GM12878 (cell line): ENCODE measurements at regions not wholly inside any gene's neighbourhood (a gene's known extent, or its start where the extent isn't known, plus 50 kb on each side); places are given as distances from the start of the nearest gene placed in this dataset.

Source experiments
- ATAC-seq: fragments of 200-7000 bp; cut with Tn5 transposase; 3 replicates; pipeline ENCODE4 v1.9.1; 2020; ENCODE audit warnings: mild to moderate bottlenecking, moderate library complexity
- BruUV-seq: library from RNA; stranded (reverse); fragments of 400-500 nt; replicated peaks from 2 replicates; lab custom pipeline; 2021; lab: Mats Ljungman, UMichigan
- CTCF ChIA-PET: fragments of 300-600 bp; sonication (Branson Sonifier 250); formaldehyde crosslinking; extraction: SDS; loops from one replicate; lab custom pipeline; 2021; ENCODE audit warnings: inconsistent platforms; lab: Yijun Ruan, JAX
- POLR2A ChIA-PET: fragments of 350-600 bp; formaldehyde crosslinking; extraction: SDS; loops from one replicate; lab custom pipeline; 2021; ENCODE audit warnings: inconsistent platforms; lab: Charles Lee
- RAD21 ChIA-PET: fragments of 300-600 bp; sonication (Branson Sonifier 250); formaldehyde crosslinking; loops from one replicate; lab custom pipeline; 2023; ENCODE audit warnings: antibody characterized with exemption; ENCODE audit not compliant: unreplicated experiment; lab: Charles Lee
- SMC1A ChIA-PET: fragments of 300-600 bp; sonication (Branson Sonifier 250); formaldehyde crosslinking; loops from one replicate; lab custom pipeline; 2023; ENCODE audit not compliant: unreplicated experiment, uncharacterized antibody; lab: Charles Lee
- DNase-seq: peaks from one replicate; pipeline ENCODE4 v3.0.0-alpha.2; 2011; ENCODE audit warnings: low read depth, low spot score
- FAIRE-seq: peaks from 3 replicates; lab custom pipeline; 2011; peaks lifted over from hg19 to GRCh38; lab: Jason Lieb, UNC
- H2AFZ ChIP-seq: 2 replicates; pipeline ENCODE4 v1.6.0; 2011; ENCODE audit warnings: low read depth, low read length, control low read depth; ENCODE audit not compliant: control insufficient read depth
- H3K27ac ChIP-seq: 2 replicates; pipeline ENCODE4 v1.5.1; 2011; ENCODE audit warnings: control low read depth; ENCODE audit not compliant: control insufficient read depth, insufficient read depth
- H3K27me3 ChIP-seq, 2 experiments: replicated peaks in 1 of 2; 2 replicates each; pipeline versions ENCODE4 v1.6.0 to v1.6.1; 2011; ENCODE audit warnings: low read length in 1 of 2; ENCODE audit not compliant: control insufficient read depth in 2 of 2, insufficient read depth in 2 of 2
- H3K36me3 ChIP-seq, 2 experiments: 2 replicates each; pipeline ENCODE4 v1.5.1; 2011; ENCODE audit warnings: low read length in 1 of 2; ENCODE audit not compliant: control insufficient read depth in 2 of 2, insufficient read depth in 2 of 2
- H3K4me1 ChIP-seq: 2 replicates; pipeline ENCODE4 v1.6.1; 2011; ENCODE audit warnings: mild to moderate bottlenecking, low read length, moderate library complexity, mixed read lengths; ENCODE audit not compliant: control insufficient read depth, insufficient read depth
- H3K4me2 ChIP-seq: 2 replicates; pipeline ENCODE4 v1.6.0; 2011; ENCODE audit warnings: control low read depth; ENCODE audit not compliant: control insufficient read depth, insufficient read depth
- H3K4me3 ChIP-seq: fragments of 200-600 bp; sonication (generic); 2 replicates; pipeline ENCODE4 v1.5.1; 2016
- H3K79me2 ChIP-seq: 2 replicates; pipeline ENCODE4 v1.6.0; 2011; ENCODE audit warnings: low read length; ENCODE audit not compliant: control insufficient read depth, insufficient read depth
- H3K9ac ChIP-seq: 2 replicates; pipeline ENCODE4 v1.8.0; 2011; ENCODE audit warnings: low read length, control low read depth, mixed read lengths; ENCODE audit not compliant: control insufficient read depth, insufficient read depth
- H3K9me3 ChIP-seq: replicated peaks from 3 replicates; pipeline ENCODE4 v1.5.1; 2011; ENCODE audit warnings: mild to moderate bottlenecking, low read length; ENCODE audit not compliant: control insufficient read depth, insufficient read depth
- H4K20me1 ChIP-seq: 2 replicates; pipeline ENCODE4 v1.6.0; 2011; ENCODE audit not compliant: control insufficient read depth, insufficient read depth
- BHLHE40 ChIP-seq, 2 experiments: fragments of 450-650 bp in 1 of 2; IDR thresholded peaks; 2 replicates each; pipeline ENCODE4 v1.6.1; 2011 to 2017; ENCODE audit warnings: low read depth in 2 of 2, borderline replicate concordance in 1 of 2, improper control_type of control experiment in 1 of 2, low read length in 1 of 2, mild to moderate bottlenecking in 1 of 2
- E2F4 ChIP-seq: IDR thresholded peaks from 2 replicates; pipeline ENCODE4 v1.6.1; 2012; ENCODE audit warnings: low read depth, low read length, improper control_type of control experiment
- GATAD2B ChIP-seq: fragments of 450-650 bp; conservative IDR thresholded peaks from 2 replicates; pipeline ENCODE4 v1.6.1; 2017; ENCODE audit warnings: low read depth, mild to moderate bottlenecking, moderate library complexity
- HDGF ChIP-seq: fragments of 450-650 bp; IDR thresholded peaks from 2 replicates; pipeline ENCODE4 v1.6.1; 2016; ENCODE audit warnings: antibody characterized with exemption
- IRF3 ChIP-seq: fragments of 450-650 bp; IDR thresholded peaks from 2 replicates; pipeline ENCODE4 v1.6.1; 2014; ENCODE audit warnings: mild to moderate bottlenecking
- IRF5 ChIP-seq: fragments of 450-650 bp; IDR thresholded peaks from 2 replicates; pipeline ENCODE4 v1.6.1; 2017; ENCODE audit warnings: borderline replicate concordance
- NFXL1 ChIP-seq: fragments of 450-650 bp; IDR thresholded peaks from 2 replicates; pipeline ENCODE4 v1.6.1; 2017; ENCODE audit warnings: antibody characterized with exemption, mild to moderate bottlenecking, borderline replicate concordance
- PML ChIP-seq: IDR thresholded peaks from 2 replicates; pipeline ENCODE4 v1.6.1; 2012; ENCODE audit warnings: low read length, inconsistent platforms
- RELB ChIP-seq: fragments of 450-650 bp; IDR thresholded peaks from 2 replicates; pipeline ENCODE4 v1.6.1; 2017; ENCODE audit warnings: low read depth, mild to moderate bottlenecking, moderate library complexity
- RFX5 ChIP-seq: IDR thresholded peaks from 2 replicates; pipeline ENCODE4 v1.6.1; 2011; ENCODE audit warnings: low read depth, low read length, improper control_type of control experiment
- SMAD5 ChIP-seq: IDR thresholded peaks from 2 replicates; pipeline ENCODE4 v1.6.1; 2016; ENCODE audit warnings: antibody characterized with exemption, low read depth
- ZNF24 ChIP-seq: fragments of 450-650 bp; IDR thresholded peaks from 2 replicates; pipeline ENCODE4 v1.6.1; 2017; ENCODE audit warnings: antibody characterized with exemption, mild to moderate bottlenecking
- ZZZ3 ChIP-seq: IDR thresholded peaks from 2 replicates; pipeline ENCODE4 v1.6.1; 2011; ENCODE audit warnings: low read depth; ENCODE audit not compliant: control insufficient read depth, insufficient read length
- WGBS: methylation state at CpG from one replicate; pipeline ENCODE4 v1.1.6; 2016; ENCODE audit warnings: low lambda C conversion rate; ENCODE audit not compliant: insufficient replicate concordance, insufficient coverage; ENCODE audit errors: missing lambda C conversion rate; 5-methylcytosine and 5-hydroxymethylcytosine counted together
- in situ Hi-C: fragments of 300-500 bp; cut with MboI; formaldehyde crosslinking; loops from 9 replicates; pipeline ENCODE4 v1.14.3; 2018; ENCODE audit warnings: mixed read lengths
- intact Hi-C: fragments of 100-400 bp; cut with micrococcal nuclease; formaldehyde crosslinking; loops from one replicate; pipeline ENCODE4 v1.14.2; 2022; ENCODE audit not compliant: unreplicated experiment

GRCh38 chr18:78717051-78717765, 262.4 kb upstream of the SALL3 start:
- no peak for FAIRE-seq

More at GRCh38 chr18:78717051-78717765, 262.4 kb upstream of the SALL3 start:
- no TSS peak for BruUV-seq
- ATAC-seq (no peak), DNase-seq (no peak)
- H3K36me3 ChIP-seq: no peaks in the 10 kb centered on the region
- TF ChIP-seq IRF3: no peak
- TF ChIP-seq IRF5: no peak
- no peak for TF ChIP-seq E2F4
- no peak for TF ChIP-seq HDGF
- no peak for TF ChIP-seq NFXL1
- no peak for TF ChIP-seq ZZZ3
- TF ChIP-seq GATAD2B: no peak
- TF ChIP-seq ZNF24: no peak
- TF ChIP-seq BHLHE40 (IDR thresholded peaks at IDR 0.05; ENCODE audit: borderline replicate concordance in 1 of 2, low read depth in 2 of 2, low read length in 1 of 2): no peak
- no peak for TF ChIP-seq PML
- no peak for TF ChIP-seq RFX5
- no peak for TF ChIP-seq SMAD5
- no peak for TF ChIP-seq RELB
- no peaks in the 10 kb centered on the region for H3K27me3 ChIP-seq
- peaks cover 1% of the 10 kb centered on the region; the same call in 1 of the 3 replicates for H3K9me3 ChIP-seq
- CTCF ChIA-PET: no interaction called here
- no peaks in the 10 kb centered on the region for H3K4me1 ChIP-seq
- 76% methylated on average over 36 of the region's 37 CpGs for WGBS
- intact Hi-C loops (no loop called here), in situ Hi-C loops (no loop called here)
- no peak overlapping the region for H3K27ac ChIP-seq
- no peaks in the 10 kb centered on the region for H4K20me1 ChIP-seq
- POLR2A ChIA-PET: no interaction called here
- H3K4me2 ChIP-seq: no peak overlapping the region
- no peak overlapping the region for H2AFZ ChIP-seq
- H3K9ac ChIP-seq: no peak overlapping the region
- SMC1A ChIA-PET: no interaction called here
- no peaks in the 10 kb centered on the region for H3K79me2 ChIP-seq
- no peak overlapping the region for H3K4me3 ChIP-seq
- RAD21 ChIA-PET: no interaction called here
